Skeletal muscle tissue (tissue), 3 donors: ENCODE measurements at regions not wholly inside any gene's neighbourhood (a gene's known extent, or its start where the extent isn't known, plus 50 kb on each side); places are given as distances from the start of the nearest gene placed in this dataset.

Experiments
- H3K27ac ChIP-seq: one replicate; pipeline ENCODE4 v1.7.0; 2013; ENCODE audit warnings: mild to moderate bottlenecking, low read depth, low read length, inconsistent platforms
- H3K27me3 ChIP-seq, 3 donors: one replicate each; pipeline ENCODE4 v1.7.0; 2013; ENCODE audit warnings: low read length in 3 of 3; ENCODE audit not compliant: control insufficient read depth in 3 of 3, insufficient read depth in 3 of 3
- H3K36me3 ChIP-seq, 3 donors: one replicate each; pipeline ENCODE4 v1.7.0; 2013; ENCODE audit warnings: low read length in 3 of 3; ENCODE audit not compliant: control insufficient read depth in 3 of 3, insufficient read depth in 3 of 3
- H3K4me1 ChIP-seq, 3 donors: one replicate each; pipeline ENCODE4 v1.7.0; 2013; ENCODE audit warnings: low read length in 3 of 3, mild to moderate bottlenecking in 3 of 3; ENCODE audit not compliant: control insufficient read depth in 3 of 3, insufficient read depth in 3 of 3
- H3K4me3 ChIP-seq, 3 donors: one replicate each; pipeline ENCODE4 v1.7.0; 2013; ENCODE audit warnings: low read length in 3 of 3
- H3K9ac ChIP-seq, 3 donors: one replicate each; pipeline ENCODE4 v1.7.0; 2013; ENCODE audit warnings: low read length in 3 of 3, mild to moderate bottlenecking in 3 of 3, moderate library complexity in 2 of 3, low read depth in 1 of 3
- H3K9me3 ChIP-seq, 3 donors: one replicate each; pipeline ENCODE4 v1.7.0; 2013; ENCODE audit warnings: low read length in 3 of 3; ENCODE audit not compliant: control insufficient read depth in 3 of 3
- donor health status: Osteomylitis.

- H3K9me3 ChIP-seq, result peaks cover 0 to 4% (median 0%) of the 10 kb centered on the region in 3 donors
- no peak overlapping the region for H3K4me3 ChIP-seq
- H3K4me1 ChIP-seq, result peaks cover 0 to 14% (median 2%) of the 10 kb centered on the region in 3 donors
- no peak overlapping the region for H3K27ac ChIP-seq
- H3K27me3 ChIP-seq, result peaks cover 0 to 18% (median 14%) of the 10 kb centered on the region in 3 donors
- no peaks in the 10 kb centered on the region for H3K36me3 ChIP-seq
- H3K9ac ChIP-seq, result no peak overlapping the region
These were observed 213.6 kb downstream of the KIF26A start for GRCh38 chr14:104351849-104352492.

- Histone ChIP-seq H3K4me1 (peaks cover 0 to 14% (median 2%) of the 10 kb centered on the region in 3 donors), H3K36me3 (no peaks in the 10 kb centered on the region), H3K9me3 (peaks cover 0 to 4% (median 0%) of the 10 kb centered on the region in 3 donors), H3K4me3 (no peak overlapping the region), H3K27ac (no peak overlapping the region), H3K27me3 (peaks cover 0 to 18% (median 14%) of the 10 kb centered on the region in 3 donors), H3K9ac (no peak overlapping the region)
These were observed 214.3 kb downstream of the KIF26A start for GRCh38 chr14:104352493-104353220.

GRCh38 chr14:104353221-104353920 is 215.0 kb downstream of the KIF26A start:
- no peak overlapping the region for H3K9ac ChIP-seq
- H3K9me3 ChIP-seq, result peaks cover 0 to 4% (median 0%) of the 10 kb centered on the region in 3 donors
- H3K27ac ChIP-seq, result no peak overlapping the region
- no peaks in the 10 kb centered on the region for H3K36me3 ChIP-seq
- peaks cover 0 to 18% (median 14%) of the 10 kb centered on the region in 3 donors for H3K27me3 ChIP-seq
- no peak overlapping the region for H3K4me3 ChIP-seq
- peaks cover 0 to 14% (median 2%) of the 10 kb centered on the region in 3 donors for H3K4me1 ChIP-seq

DNA sequence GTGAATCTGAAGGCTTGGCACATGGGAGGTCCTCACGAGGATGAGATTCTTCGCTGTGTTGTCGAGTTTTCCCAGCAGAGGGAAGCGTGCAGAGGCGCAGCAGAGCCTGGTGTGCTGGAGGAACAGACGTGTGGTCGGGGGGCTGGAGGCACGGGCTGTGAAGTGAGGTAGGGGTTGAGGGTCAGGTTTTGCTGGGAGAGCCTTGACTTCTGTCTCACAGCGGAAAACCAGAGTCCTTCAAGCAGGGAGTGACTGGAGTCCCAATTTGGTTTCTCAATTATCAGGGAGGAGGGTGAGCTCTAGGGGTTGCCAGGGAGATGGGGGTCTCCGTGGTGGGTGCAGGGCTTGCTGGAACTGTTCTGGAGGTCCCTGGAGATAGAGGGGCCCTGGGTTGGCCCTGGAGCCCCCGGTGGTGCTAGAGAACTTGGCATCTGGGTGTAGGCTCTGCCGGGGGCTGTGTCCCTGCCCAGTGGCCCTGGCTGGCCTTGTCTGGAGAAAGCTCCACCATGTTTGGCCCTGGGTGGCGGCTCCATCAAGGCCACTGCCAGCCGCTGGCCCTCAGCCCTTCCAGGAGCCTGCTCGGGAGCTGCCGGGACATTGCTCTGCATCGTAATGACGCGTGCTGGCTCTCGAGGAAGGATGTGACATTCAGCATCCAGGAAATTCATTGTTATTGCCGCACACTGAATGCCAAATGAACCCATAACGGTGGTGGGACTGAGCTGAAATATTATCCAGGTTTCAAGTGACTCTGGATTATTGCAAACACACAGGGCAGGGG is 215.7 kb downstream of the KIF26A start:
- Histone ChIP-seq H3K36me3 (no peaks in the 10 kb centered on the region), H3K9ac (no peak overlapping the region), H3K27me3 (peaks cover 0 to 18% (median 14%) of the 10 kb centered on the region in 3 donors), H3K27ac (no peak overlapping the region), H3K9me3 (peaks cover 0 to 4% (median 0%) of the 10 kb centered on the region in 3 donors), H3K4me1 (peaks cover 0 to 14% (median 2%) of the 10 kb centered on the region in 3 donors), H3K4me3 (no peak overlapping the region)

- Histone ChIP-seq H3K27me3 (peaks cover 3 to 24% (median 18%) of the 10 kb centered on the region in 3 donors), H3K9ac (no peak overlapping the region), H3K4me3 (no peak overlapping the region), H3K27ac (no peak overlapping the region), H3K36me3 (no peaks in the 10 kb centered on the region), H3K4me1 (peaks cover 0 to 10% (median 2%) of the 10 kb centered on the region in 3 donors), H3K9me3 (peaks cover 0 to 4% (median 0%) of the 10 kb centered on the region in 3 donors)
These were observed 217.0 kb downstream of the KIF26A start for GRCh38 chr14:104355101-104356019.

DNA sequence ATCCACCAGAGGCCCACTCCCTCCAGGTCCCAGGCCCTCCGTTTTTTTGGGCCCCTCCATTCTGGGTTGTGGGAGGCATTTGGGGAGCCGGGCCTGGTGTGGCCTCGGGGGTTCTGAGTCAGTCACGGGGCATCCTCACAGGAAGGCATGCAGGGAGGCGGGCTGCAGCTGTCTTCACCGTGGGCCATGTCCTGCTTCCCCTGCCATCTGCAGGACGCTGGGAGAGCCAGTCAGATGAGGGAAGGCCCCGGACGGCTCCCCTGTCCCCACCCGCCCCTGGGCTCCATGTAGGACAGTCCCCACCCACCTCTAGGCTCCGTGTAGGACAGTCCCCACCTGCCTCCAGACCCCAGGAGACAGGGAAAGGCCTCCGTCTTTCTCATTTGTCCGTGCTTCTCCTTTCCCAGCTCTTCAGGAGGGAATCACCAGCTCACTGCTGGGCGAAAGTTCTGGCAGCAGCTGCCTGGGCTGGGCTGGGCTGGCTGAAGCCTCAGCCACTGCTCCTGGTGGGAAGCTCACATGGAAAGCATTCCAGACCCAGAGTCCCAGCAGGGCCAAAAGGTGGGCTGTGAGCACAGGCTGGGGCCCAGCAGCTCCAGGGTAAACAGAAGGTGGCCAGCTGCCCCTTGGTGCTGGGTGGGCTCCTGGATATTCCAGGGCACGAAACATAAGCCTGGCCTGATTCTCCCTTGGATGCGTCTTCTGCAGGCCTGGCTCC is 217.8 kb downstream of the KIF26A start:
- Histone ChIP-seq H3K9me3 (peaks cover 0 to 4% (median 0%) of the 10 kb centered on the region in 3 donors), H3K4me1 (peaks cover 0 to 9% (median 2%) of the 10 kb centered on the region in 3 donors), H3K9ac (no peak overlapping the region), H3K27me3 (peaks cover 3 to 27% (median 21%) of the 10 kb centered on the region in 3 donors), H3K36me3 (no peaks in the 10 kb centered on the region), H3K27ac (no peak overlapping the region), H3K4me3 (no peak overlapping the region)

DNA sequence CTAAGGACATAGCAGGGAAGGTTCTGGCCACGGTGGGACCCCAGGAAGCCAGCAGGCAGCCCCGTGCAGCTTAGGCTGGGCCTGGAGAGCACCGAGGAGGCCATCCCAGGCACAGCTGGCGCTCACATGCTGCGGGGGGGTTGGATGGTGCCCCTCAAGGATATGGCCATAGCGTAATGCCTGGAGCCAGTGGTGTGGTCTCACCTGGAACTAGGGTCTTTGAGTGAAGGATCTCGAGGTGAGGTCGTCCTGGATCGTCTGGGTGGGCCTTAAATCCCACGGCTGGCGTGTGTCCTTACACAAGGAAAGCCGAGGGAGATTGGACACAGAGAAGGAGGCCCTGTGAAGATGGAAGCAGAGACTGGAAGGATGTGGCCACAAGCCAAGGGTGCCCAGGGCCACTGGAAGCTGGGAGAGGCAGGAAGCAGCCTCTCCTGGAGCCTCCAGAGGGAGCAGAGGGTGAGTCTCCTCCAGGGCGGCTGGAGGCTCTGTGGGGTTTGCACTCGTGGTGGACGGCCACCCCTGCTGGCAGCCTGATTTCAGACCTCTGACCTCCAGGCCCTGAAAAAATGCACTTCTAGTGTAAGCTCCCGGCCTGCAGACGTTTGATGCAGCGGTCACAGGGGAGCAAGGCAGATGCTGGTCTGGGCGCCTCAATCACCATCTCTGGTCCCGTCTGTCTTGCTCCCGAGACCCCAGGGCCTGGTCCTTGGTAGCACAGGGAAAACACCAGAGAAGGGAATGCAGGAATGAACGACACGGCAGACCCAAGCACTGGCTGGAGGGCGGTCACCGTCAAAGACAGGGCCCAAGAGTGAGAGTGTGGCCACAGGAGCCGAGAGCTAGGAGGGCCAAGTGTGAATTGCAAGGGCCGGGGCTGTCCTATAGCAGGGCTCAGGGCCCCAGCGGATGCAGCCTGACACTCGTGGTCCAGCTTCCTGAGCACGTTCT is 218.6 kb downstream of the KIF26A start:
- Histone ChIP-seq H3K36me3 (no peaks in the 10 kb centered on the region), H3K9me3 (no peaks in the 10 kb centered on the region), H3K27me3 (peaks cover 3 to 33% (median 23%) of the 10 kb centered on the region in 3 donors), H3K9ac (no peak overlapping the region), H3K4me3 (no peak overlapping the region), H3K27ac (no peak overlapping the region), H3K4me1 (peaks cover 0 to 9% (median 2%) of the 10 kb centered on the region in 3 donors)
